Keratinocyte (primary cell): ENCODE measurements at regions not wholly inside any gene's neighbourhood (a gene's known extent, or its start where the extent isn't known, plus 50 kb on each side); places are given as distances from the start of the nearest gene placed in this dataset.

Experiments
- DNase-seq: peaks from one replicate; pipeline ENCODE4 v3.0.0-alpha.2; 2011; ENCODE audit warnings: low read depth, missing footprints, low spot score
- FAIRE-seq: peaks from 2 replicates; lab custom pipeline; 2011; peaks lifted over from hg19 to GRCh38; lab: Jason Lieb, UNC
- H2AFZ ChIP-seq: 2 replicates; pipeline ENCODE4 v1.6.0; 2012; ENCODE audit warnings: low read length, control low read depth, inconsistent platforms; ENCODE audit not compliant: control insufficient read depth
- H3K27ac ChIP-seq: 2 replicates; pipeline ENCODE4 v1.5.1; 2011; ENCODE audit warnings: low read length; ENCODE audit not compliant: control insufficient read depth, insufficient read depth
- H3K27me3 ChIP-seq: 3 replicates; pipeline ENCODE4 v1.6.0; 2011; ENCODE audit warnings: low read length; ENCODE audit not compliant: control insufficient read depth, insufficient read depth; ENCODE audit errors: extremely low read depth
- H3K36me3 ChIP-seq, 2 experiments: 2 replicates in 1 of 2; 3 replicates in 1 of 2; pipeline ENCODE4 v1.5.1; 2011; ENCODE audit warnings: low read length in 2 of 2, mild to moderate bottlenecking in 1 of 2; ENCODE audit not compliant: control insufficient read depth in 2 of 2, insufficient read depth in 2 of 2; ENCODE audit errors: extremely low read depth in 1 of 2
- H3K4me1 ChIP-seq: 3 replicates; pipeline ENCODE4 v1.5.1; 2011; ENCODE audit warnings: low read length; ENCODE audit not compliant: control insufficient read depth, insufficient read depth; ENCODE audit errors: extremely low read depth
- H3K4me2 ChIP-seq: 3 replicates; pipeline ENCODE4 v1.6.0; 2011; ENCODE audit warnings: low read depth, low read length; ENCODE audit not compliant: control insufficient read depth, insufficient read depth; ENCODE audit errors: extremely low read depth
- H3K4me3 ChIP-seq, 3 experiments: fragments of 200-600 bp in 1 of 3; sonication (generic) in 1 of 3; 2 replicates in 2 of 3; 3 replicates in 1 of 3; pipeline ENCODE4 v1.5.1; 2011 to 2016; ENCODE audit warnings: low read length in 3 of 3, mild to moderate bottlenecking in 3 of 3, control low read depth in 2 of 3, inconsistent platforms in 1 of 3, low read depth in 1 of 3, mixed read lengths in 1 of 3, mixed run types in 1 of 3, moderate library complexity in 1 of 3; ENCODE audit not compliant: control insufficient read depth in 2 of 3, insufficient read depth in 2 of 3; ENCODE audit errors: extremely low read depth in 1 of 3
- H3K79me2 ChIP-seq: 2 replicates; pipeline ENCODE4 v1.6.0; 2012; ENCODE audit warnings: low read length; ENCODE audit not compliant: control insufficient read depth, insufficient read depth
- H3K9ac ChIP-seq: 3 replicates; pipeline ENCODE4 v1.6.0; 2011; ENCODE audit warnings: low read length; ENCODE audit not compliant: control insufficient read depth, insufficient read depth; ENCODE audit errors: extremely low read depth
- H3K9me1 ChIP-seq: 3 replicates; pipeline ENCODE4 v1.6.0; 2011; ENCODE audit warnings: low read length; ENCODE audit not compliant: control insufficient read depth, insufficient read depth; ENCODE audit errors: extremely low read depth
- H3K9me3 ChIP-seq: 2 replicates; pipeline ENCODE4 v1.5.1; 2012; ENCODE audit warnings: low read depth, low read length; ENCODE audit not compliant: control insufficient read depth
- H4K20me1 ChIP-seq: 3 replicates; pipeline ENCODE4 v1.6.0; 2011; ENCODE audit warnings: low read length; ENCODE audit not compliant: control insufficient read depth, insufficient read depth; ENCODE audit errors: extremely low read depth
- CTCF ChIP-seq, 3 experiments: IDR thresholded peaks in 1 of 3; conservative IDR thresholded peaks in 1 of 3; optimal IDR thresholded peaks in 1 of 3; 2 replicates in 2 of 3; 3 replicates in 1 of 3; pipeline versions ENCODE3 to v1.5.1; 2011; ENCODE audit warnings: low read length in 3 of 3, mild to moderate bottlenecking in 3 of 3, moderate library complexity in 2 of 3, control low read depth in 1 of 3, inconsistent platforms in 1 of 3; ENCODE audit not compliant: insufficient read depth in 2 of 3; ENCODE audit errors: extremely low read depth in 1 of 3
- EZH2 ChIP-seq: IDR thresholded peaks from one replicate; pipeline ENCODE4 v1.6.1; 2012; ENCODE audit warnings: inconsistent platforms, mild to moderate bottlenecking, low read length, moderate library complexity
- dilution Hi-C: fragments of 300-500 bp; cut with MboI; formaldehyde crosslinking; loops from one replicate; pipeline ENCODE4 v1.7.0; 2020; ENCODE audit warnings: low sequenced_read_pairs; ENCODE audit not compliant: extremely low pct_ligation_motif_present

GRCh38 chr4:162458051-162458450, 294.3 kb upstream of the FSTL5 start:
- dilution Hi-C loops: no loop called here
- H3K9me1 ChIP-seq: no peaks in the 10 kb centered on the region
- peaks cover 4% of the 10 kb centered on the region for H3K4me1 ChIP-seq
- FAIRE-seq (no peak), DNase-seq (no peak)
- H3K27me3 ChIP-seq: no peaks in the 10 kb centered on the region
- H3K9ac ChIP-seq: no peak overlapping the region
- H2AFZ ChIP-seq: no peak overlapping the region
- H3K4me2 ChIP-seq: no peak overlapping the region
- no peaks in the 10 kb centered on the region for H4K20me1 ChIP-seq
- TF ChIP-seq EZH2 (no peak), CTCF (optimal IDR thresholded peaks at IDR 0.05 in 1 of 3, IDR thresholded peaks at IDR 0.05 in 1 of 3, conservative IDR thresholded peaks at IDR 0.05 in 1 of 3; ENCODE audit: extremely low read depth in 1 of 3, insufficient read depth in 2 of 3, low read length in 3 of 3) (no peak)
- H3K36me3 ChIP-seq: no peaks in the 10 kb centered on the region
- no peak overlapping the region for H3K4me3 ChIP-seq
- no peaks in the 10 kb centered on the region for H3K79me2 ChIP-seq
- no peak overlapping the region for H3K27ac ChIP-seq
- no peaks in the 10 kb centered on the region for H3K9me3 ChIP-seq

- peaks cover 4% of the 10 kb centered on the region for H3K4me1 ChIP-seq
- H3K27me3 ChIP-seq: no peaks in the 10 kb centered on the region
- H2AFZ ChIP-seq: no peak overlapping the region
- H3K9ac ChIP-seq: no peak overlapping the region
- DNase-seq: no peak
- no peak overlapping the region for H3K4me3 ChIP-seq
- FAIRE-seq: no peak
- no peaks in the 10 kb centered on the region for H4K20me1 ChIP-seq
- H3K36me3 ChIP-seq: no peaks in the 10 kb centered on the region
- TF ChIP-seq EZH2: no peak
- TF ChIP-seq CTCF (optimal IDR thresholded peaks at IDR 0.05 in 1 of 3, IDR thresholded peaks at IDR 0.05 in 1 of 3, conservative IDR thresholded peaks at IDR 0.05 in 1 of 3; ENCODE audit: extremely low read depth in 1 of 3, insufficient read depth in 2 of 3, low read length in 3 of 3): no peak
- dilution Hi-C loops: no loop called here
- H3K9me1 ChIP-seq: no peaks in the 10 kb centered on the region
- no peaks in the 10 kb centered on the region for H3K79me2 ChIP-seq
- H3K4me2 ChIP-seq: no peak overlapping the region
- H3K27ac ChIP-seq: no peak overlapping the region
- H3K9me3 ChIP-seq: no peaks in the 10 kb centered on the region
Observed at GRCh38 chr4:162457071-162457865, 293.5 kb upstream of the FSTL5 start.
